Nephron progenitor cell (in vitro differentiated cells): ENCODE measurements at regions not wholly inside any gene's neighbourhood (a gene's known extent, or its start where the extent isn't known, plus 50 kb on each side); places are given as distances from the start of the nearest gene placed in this dataset.

Source experiments
- DNase-seq: peaks from one replicate; pipeline ENCODE4 v3.0.0; 2021
- H3K27ac Mint-ChIP-seq: 2 replicates; pipeline ENCODE4 v1.8.0; 2021; ENCODE audit warnings: mild to moderate bottlenecking, moderate library complexity, mixed read lengths
- H3K27me3 Mint-ChIP-seq: 2 replicates; pipeline ENCODE4 v1.8.0; 2021; ENCODE audit warnings: mild to moderate bottlenecking, low read depth, mixed read lengths; ENCODE audit not compliant: poor library complexity
- H3K36me3 Mint-ChIP-seq: 2 replicates; pipeline ENCODE4 v1.8.0; 2021; ENCODE audit warnings: low read depth, mixed read lengths
- H3K4me1 Mint-ChIP-seq: 2 replicates; pipeline ENCODE4 v1.8.0; 2021; ENCODE audit warnings: mixed read lengths
- H3K4me3 Mint-ChIP-seq: 2 replicates; pipeline ENCODE4 v1.8.0; 2021; ENCODE audit warnings: mild to moderate bottlenecking, moderate library complexity, mixed read lengths
- H3K9me3 Mint-ChIP-seq: 2 replicates; pipeline ENCODE4 v1.8.0; 2021; ENCODE audit warnings: mild to moderate bottlenecking, moderate library complexity, mixed read lengths
- TF ChIP-seq, protein P1 (sequence below): fragments of 200-600 bp; sonication (generic); IDR thresholded peaks from 2 replicates; pipeline ENCODE4 v1.5.0; 2021; ENCODE audit warnings: antibody characterized with exemption

DNA sequence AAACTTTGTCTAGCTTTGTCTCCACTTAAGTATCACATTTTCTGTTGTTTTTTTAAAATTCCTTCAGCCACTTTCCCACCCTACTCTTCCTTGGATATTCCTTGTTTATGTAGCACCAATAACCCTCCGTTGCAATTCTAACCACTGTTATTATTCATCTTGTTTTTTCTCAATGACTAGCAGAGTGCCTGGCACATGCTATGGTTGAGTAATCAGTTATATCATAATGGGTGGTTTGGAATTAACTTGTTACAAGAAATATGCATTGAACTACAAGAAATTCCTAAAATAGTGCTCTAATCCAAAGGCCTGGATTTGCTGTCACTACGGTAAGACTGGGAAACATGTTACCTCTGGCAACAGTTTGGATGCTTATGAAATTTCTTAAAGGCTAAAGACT lies 756.6 kb downstream of the NOVA1 start:
- H3K27ac Mint-ChIP-seq, result no peak overlapping the region
- H3K9me3 Mint-ChIP-seq, result peaks cover 4% of the 10 kb centered on the region
- H3K27me3 Mint-ChIP-seq, result peaks cover 3% of the 10 kb centered on the region
- peaks cover 21% of the 10 kb centered on the region for H3K4me1 Mint-ChIP-seq
- DNase-seq, result no peak
- no peak overlapping the region for H3K4me3 Mint-ChIP-seq
- TF ChIP-seq, protein P1, sequence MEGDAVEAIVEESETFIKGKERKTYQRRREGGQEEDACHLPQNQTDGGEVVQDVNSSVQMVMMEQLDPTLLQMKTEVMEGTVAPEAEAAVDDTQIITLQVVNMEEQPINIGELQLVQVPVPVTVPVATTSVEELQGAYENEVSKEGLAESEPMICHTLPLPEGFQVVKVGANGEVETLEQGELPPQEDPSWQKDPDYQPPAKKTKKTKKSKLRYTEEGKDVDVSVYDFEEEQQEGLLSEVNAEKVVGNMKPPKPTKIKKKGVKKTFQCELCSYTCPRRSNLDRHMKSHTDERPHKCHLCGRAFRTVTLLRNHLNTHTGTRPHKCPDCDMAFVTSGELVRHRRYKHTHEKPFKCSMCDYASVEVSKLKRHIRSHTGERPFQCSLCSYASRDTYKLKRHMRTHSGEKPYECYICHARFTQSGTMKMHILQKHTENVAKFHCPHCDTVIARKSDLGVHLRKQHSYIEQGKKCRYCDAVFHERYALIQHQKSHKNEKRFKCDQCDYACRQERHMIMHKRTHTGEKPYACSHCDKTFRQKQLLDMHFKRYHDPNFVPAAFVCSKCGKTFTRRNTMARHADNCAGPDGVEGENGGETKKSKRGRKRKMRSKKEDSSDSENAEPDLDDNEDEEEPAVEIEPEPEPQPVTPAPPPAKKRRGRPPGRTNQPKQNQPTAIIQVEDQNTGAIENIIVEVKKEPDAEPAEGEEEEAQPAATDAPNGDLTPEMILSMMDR, result no peak
- no peaks in the 10 kb centered on the region for H3K36me3 Mint-ChIP-seq

DNA sequence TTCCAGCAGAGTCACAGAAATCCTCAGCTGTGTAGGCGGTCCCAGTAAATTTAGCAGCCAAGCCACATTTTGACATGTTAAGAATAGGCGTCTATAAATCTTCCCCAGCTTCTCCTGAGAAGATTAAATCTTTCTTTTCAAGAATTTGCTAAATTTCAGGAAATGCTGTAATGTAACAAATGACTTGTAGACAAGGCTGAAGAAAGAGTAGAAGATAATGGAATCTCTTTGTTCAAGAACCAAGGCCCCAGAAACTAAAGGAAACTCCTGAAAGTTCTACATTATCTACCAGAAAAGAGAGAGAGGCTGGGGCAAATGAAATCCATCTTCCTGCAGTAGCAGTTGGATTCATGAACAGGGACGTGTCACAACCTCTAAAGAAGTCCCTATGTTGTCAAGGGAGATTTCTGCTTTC lies 760.3 kb downstream of the NOVA1 start:
- no peak for DNase-seq
- Mint-ChIP-seq H3K9me3 (peaks cover 4% of the 10 kb centered on the region), H3K36me3 (no peaks in the 10 kb centered on the region), H3K27me3 (peaks cover 3% of the 10 kb centered on the region), H3K4me3 (no peak overlapping the region), H3K4me1 (peaks cover 35% of the 10 kb centered on the region), H3K27ac (peak overlapping the region; percentile 95)
- TF ChIP-seq, protein P1, result no peak

DNA sequence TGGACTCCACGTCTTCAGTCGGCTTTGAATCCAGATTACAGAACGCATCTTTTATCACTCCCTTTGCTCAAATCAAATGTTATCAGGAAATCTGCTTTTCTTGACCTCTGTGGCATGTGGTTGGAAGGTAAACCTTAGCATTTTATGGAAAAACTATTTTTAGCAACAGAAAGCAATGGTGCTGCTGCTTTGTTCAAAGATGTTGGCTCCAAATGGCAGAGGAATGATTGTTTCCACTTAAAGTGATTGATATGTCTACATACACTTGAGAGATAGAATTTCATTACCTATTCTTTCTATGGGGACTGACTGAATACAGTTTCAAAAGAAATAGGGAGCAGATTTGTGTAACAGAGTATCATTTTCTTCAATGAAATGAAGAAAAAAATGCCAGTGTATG lies 761.2 kb downstream of the NOVA1 start:
- H3K27ac Mint-ChIP-seq, result no peak overlapping the region
- peaks cover 3% of the 10 kb centered on the region for H3K27me3 Mint-ChIP-seq
- H3K36me3 Mint-ChIP-seq, result no peaks in the 10 kb centered on the region
- peak overlapping the region; percentile 7 for H3K4me3 Mint-ChIP-seq
- DNase-seq, result no peak
- H3K9me3 Mint-ChIP-seq, result peaks cover 4% of the 10 kb centered on the region
- H3K4me1 Mint-ChIP-seq, result peaks cover 35% of the 10 kb centered on the region
- TF ChIP-seq, protein P1, result no peak

DNA sequence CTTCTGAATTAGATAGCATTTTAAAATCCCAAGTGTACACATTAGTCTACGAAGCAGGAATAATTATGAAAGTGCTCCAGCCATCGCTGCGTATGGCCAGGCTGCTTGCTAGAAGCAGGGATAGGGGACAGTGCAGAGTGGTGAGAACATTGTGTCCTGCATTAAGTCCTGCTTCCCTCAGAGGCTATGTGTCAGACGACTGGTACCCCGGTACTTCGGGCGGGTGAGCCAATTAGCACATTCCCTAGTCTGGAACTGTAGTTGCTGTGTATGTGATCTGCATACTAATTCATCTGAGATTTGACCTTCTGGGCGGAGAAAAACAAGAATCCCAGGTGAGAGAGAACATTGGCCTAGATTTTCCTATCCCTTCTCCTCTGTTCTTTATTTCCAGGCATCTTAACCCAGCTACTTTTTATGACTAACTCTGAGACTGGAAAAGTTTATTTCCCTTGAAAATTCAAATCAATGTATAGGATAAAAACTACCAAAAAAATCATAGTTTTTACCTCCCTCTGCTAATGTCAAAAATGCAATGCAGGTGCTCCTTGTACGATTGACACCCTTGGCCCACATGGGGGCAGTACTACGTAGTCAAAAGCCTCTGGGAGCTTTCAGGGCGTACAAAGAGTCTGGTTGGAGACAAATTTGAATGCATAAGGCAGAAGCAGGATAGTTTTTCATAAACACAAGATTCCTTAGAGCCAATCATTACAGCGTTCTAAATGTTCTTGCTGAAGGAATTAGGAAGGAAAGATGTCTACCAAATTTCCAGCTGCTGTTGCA lies 764.3 kb downstream of the NOVA1 start:
- Mint-ChIP-seq H3K9me3 (no peaks in the 10 kb centered on the region), H3K27ac (no peak overlapping the region), H3K27me3 (no peaks in the 10 kb centered on the region), H3K4me3 (no peak overlapping the region), H3K4me1 (peaks cover 35% of the 10 kb centered on the region), H3K36me3 (no peaks in the 10 kb centered on the region)
- peak; percentile 54 for DNase-seq
- TF ChIP-seq, protein P1, result peak; percentile 69

DNA sequence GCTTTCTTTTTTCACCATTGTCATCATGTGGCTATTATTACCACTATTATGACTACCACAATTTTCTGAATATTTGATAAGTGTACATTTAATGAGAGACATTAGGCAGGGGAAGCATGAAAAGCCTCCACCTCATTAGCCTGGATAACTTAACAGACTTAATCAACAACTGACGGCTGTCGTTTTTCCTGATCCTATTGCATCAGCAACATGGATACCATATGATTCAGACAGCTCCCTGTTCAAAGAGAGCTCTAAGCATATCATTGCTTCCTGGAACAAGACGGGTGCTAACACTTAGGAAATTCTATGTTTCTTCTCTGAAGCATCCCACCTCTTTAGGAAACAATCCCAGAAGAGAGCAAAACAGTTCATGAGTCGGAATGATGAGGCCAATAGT lies 765.2 kb downstream of the NOVA1 start:
- no peaks in the 10 kb centered on the region for H3K9me3 Mint-ChIP-seq
- no peak overlapping the region for H3K4me3 Mint-ChIP-seq
- no peak for DNase-seq
- H3K27me3 Mint-ChIP-seq, result no peaks in the 10 kb centered on the region
- no peaks in the 10 kb centered on the region for H3K36me3 Mint-ChIP-seq
- TF ChIP-seq, protein P1, result no peak
- peaks cover 28% of the 10 kb centered on the region for H3K4me1 Mint-ChIP-seq
- no peak overlapping the region for H3K27ac Mint-ChIP-seq

DNA sequence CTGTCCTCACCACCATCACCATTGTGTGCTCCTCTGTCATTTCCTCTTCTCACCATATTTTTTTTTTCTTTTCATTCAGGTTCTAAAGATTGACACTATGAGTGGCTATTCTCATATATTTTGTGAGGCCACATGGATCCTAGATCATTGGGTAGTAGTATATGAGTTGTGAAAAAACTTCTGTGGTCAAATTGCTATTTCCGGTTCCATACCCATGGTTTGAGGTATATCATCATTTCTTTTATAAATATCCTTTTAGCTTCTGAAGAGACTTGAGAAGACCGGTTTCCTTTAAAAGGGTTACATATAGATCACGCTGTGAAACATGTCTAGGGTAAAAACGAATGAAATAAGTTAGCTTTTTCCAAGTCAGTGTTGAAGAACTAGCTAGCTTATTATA lies 769.3 kb downstream of the NOVA1 start:
- Mint-ChIP-seq H3K27ac (no peak overlapping the region), H3K27me3 (no peaks in the 10 kb centered on the region), H3K4me1 (no peaks in the 10 kb centered on the region), H3K9me3 (no peaks in the 10 kb centered on the region), H3K36me3 (no peaks in the 10 kb centered on the region), H3K4me3 (no peak overlapping the region)
- TF ChIP-seq, protein P1, result no peak
- DNase-seq, result no peak
